Activated T-helper 1 cell treated with anti-CD3 and anti-CD28 coated beads, Interleukin-12 subunit alpha, Interleukin-12 subunit beta, Interleukin-2, Interleukin-4 antibody, amounts not matched to agents 30 ng/mL and 10 ng/mL and 1 ng/mL, durations not matched to agents 14 hours and 24 hours and 36 hours (primary cell): ENCODE measurements at regions not wholly inside any gene's neighbourhood (a gene's known extent, or its start where the extent isn't known, plus 50 kb on each side); places are given as distances from the start of the nearest gene placed in this dataset.

Experiments used
- DNase-seq: peaks from one replicate; pipeline ENCODE4 v3.0.0; 2021; ENCODE audit warnings: low spot score
- H3K27ac Mint-ChIP-seq: one replicate; pipeline ENCODE4 v1.8.0; 2021; ENCODE audit warnings: mild to moderate bottlenecking, mixed read lengths
- H3K27me3 Mint-ChIP-seq: one replicate; pipeline ENCODE4 v1.8.0; 2022; ENCODE audit warnings: mild to moderate bottlenecking, moderate library complexity, mixed read lengths; ENCODE audit not compliant: insufficient read depth
- H3K36me3 Mint-ChIP-seq: one replicate; pipeline ENCODE4 v1.8.0; 2021; ENCODE audit warnings: low read depth, mixed read lengths
- H3K4me1 Mint-ChIP-seq: one replicate; pipeline ENCODE4 v1.8.0; 2021; ENCODE audit warnings: low read depth, mixed read lengths
- H3K4me3 Mint-ChIP-seq: one replicate; pipeline ENCODE4 v1.8.0; 2021; ENCODE audit warnings: mild to moderate bottlenecking, moderate library complexity, mixed read lengths
- H3K9me3 Mint-ChIP-seq: one replicate; pipeline ENCODE4 v1.8.0; 2021; ENCODE audit warnings: mixed read lengths
- intact Hi-C: fragments of 100-400 bp; cut with micrococcal nuclease; formaldehyde crosslinking; loops from one replicate; pipeline ENCODE4 v1.15.1; 2024

DNA sequence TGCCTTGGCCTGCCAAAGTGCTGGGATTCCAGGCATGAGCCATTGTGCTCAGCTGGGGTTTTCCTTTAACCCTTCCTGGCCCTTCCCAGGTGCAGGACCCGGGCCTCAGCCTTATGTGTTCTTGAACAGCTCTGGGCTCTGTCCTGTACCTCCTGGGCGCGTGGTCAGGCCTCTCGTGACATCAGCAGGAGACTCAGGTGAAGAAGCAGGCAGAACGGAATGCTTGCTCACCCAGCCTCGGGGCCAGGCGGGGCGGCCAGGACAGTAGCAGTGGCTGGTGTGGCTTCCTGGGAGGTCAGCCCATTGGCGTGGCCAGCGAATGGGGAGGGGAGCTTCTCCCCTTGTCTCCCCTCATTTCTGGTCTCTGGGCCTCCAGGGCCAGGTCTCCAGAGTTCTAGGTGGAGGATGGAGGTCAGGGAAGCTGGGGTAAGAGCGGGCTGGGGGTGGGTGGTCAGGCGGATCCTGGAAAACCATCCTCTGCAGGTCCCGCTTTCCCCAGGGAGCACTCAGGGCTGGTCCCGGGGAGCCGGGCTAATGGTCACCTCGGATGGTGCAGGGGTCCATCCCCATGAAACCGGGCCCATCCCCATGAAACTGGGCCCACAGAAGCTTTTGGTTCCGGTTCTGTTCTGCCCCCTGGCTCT lies 281.5 kb downstream of the SEC14L1 start:
- Mint-ChIP-seq H3K4me3 (no peak overlapping the region), H3K27ac (no peak overlapping the region), H3K27me3 (no peaks in the 10 kb centered on the region), H3K36me3 (peaks cover 1% of the 10 kb centered on the region), H3K9me3 (no peaks in the 10 kb centered on the region), H3K4me1 (peaks cover 39% of the 10 kb centered on the region)
- intact Hi-C loops = no loop called here
- no peak for DNase-seq

DNA sequence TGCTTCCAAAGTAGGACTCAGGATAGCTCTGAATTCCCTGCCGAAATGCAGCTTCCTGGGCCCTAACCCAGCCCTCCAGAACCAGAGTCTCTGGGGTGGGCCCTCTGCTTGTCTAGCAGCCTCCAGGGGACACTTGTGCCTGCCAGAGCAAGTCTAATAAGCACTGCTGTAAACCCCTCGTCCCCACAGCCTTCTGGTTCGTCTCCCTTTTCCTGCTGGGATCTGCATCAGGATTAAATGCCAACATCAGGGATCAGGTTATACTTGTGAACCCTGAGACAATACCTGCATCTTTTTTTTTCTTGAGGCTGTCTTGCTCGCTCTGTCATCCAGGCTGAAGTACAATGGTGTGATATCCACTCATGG lies 282.0 kb downstream of the SEC14L1 start:
- no peaks in the 10 kb centered on the region for H3K27me3 Mint-ChIP-seq
- peaks cover 40% of the 10 kb centered on the region for H3K4me1 Mint-ChIP-seq
- H3K27ac Mint-ChIP-seq = no peak overlapping the region
- intact Hi-C loops = no loop called here
- H3K4me3 Mint-ChIP-seq = no peak overlapping the region
- no peaks in the 10 kb centered on the region for H3K9me3 Mint-ChIP-seq
- H3K36me3 Mint-ChIP-seq = peaks cover 1% of the 10 kb centered on the region
- no peak for DNase-seq

DNA sequence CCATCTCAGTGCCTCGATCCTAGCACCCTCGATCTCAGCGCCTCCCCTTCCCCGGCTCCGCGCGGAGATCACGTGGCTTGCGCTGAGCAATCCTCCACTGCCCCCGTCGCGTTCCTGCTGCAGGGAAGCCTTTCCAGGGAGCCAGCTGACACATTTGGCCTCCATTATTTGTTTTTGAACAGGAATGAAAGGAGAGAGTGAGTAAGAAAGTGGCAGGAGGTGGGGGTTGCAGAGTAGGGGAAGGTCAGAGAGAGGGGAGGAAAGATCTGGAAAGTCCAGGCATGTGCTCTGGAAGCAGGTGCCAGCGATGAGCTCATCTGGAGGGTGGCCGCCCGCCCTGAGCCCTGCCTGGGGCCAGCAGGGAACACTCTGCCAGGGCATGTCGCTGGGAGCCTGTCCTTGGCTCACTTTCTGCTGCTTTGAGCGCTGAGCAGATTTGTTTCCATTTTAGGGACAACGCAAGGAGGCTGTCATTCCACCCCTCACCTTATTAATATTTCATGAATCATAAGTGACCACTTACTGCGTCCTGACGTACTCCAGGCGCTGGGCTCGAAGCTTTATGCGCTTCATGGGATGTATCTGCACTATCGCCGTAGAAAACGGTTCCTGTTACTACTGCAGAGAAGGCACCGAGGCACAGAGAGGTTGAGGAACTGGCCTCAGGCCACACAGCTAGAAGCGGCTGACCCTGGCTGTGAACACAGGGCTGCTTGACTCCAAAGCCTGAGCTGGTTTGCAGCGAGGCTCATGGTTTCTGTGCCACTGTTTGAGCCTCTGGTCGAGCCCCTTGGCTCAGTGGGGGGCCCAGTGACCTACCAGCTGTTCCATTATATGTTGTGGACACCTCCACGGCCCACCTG lies 283.1 kb downstream of the SEC14L1 start:
- Mint-ChIP-seq H3K36me3 (peaks cover 2% of the 10 kb centered on the region), H3K27me3 (no peaks in the 10 kb centered on the region), H3K9me3 (no peaks in the 10 kb centered on the region), H3K27ac (no peak overlapping the region), H3K4me3 (no peak overlapping the region), H3K4me1 (peaks cover 51% of the 10 kb centered on the region)
- no peak for DNase-seq
- intact Hi-C loops = no loop called here

DNA sequence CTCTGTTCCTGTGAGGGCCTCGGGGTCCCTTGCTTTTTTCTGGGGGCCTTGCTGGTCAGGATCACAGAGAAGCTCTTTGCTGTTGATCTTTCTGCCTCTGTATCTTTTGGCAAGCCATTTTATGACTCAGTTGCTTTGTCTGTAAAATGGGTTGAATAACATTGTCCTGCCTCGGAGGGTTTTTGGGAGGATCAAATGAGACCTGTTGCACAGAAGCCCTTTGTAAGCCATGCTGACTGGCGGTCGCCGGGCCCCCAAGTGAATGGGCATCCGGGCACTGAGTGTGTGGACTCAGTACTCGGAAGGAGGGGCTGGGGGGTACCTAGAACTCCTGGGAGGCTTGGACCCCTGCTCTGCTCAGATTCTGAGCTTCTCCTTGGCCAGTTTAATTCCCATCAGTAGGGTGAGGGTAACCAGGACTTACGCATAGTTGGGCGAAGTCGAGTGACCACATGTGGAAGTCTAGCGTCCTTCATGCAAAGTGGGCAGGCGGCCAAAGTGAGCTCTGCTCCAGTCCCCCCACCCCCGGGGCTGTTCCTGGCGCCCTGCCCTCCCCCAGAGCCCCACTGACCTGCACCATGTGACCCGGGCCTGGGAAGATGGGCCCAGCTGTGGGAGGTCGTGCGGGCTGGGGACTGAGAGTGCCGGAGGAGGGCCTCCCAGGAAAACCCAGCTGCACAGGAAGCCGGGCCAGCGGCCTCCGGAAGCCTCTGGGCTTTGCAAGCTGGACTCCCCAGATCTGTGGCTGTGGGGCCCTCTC lies 284.0 kb downstream of the SEC14L1 start:
- peaks cover 2% of the 10 kb centered on the region for H3K36me3 Mint-ChIP-seq
- H3K9me3 Mint-ChIP-seq = no peaks in the 10 kb centered on the region
- DNase-seq = no peak
- intact Hi-C loops = no loop called here
- H3K27ac Mint-ChIP-seq = no peak overlapping the region
- no peaks in the 10 kb centered on the region for H3K27me3 Mint-ChIP-seq
- H3K4me1 Mint-ChIP-seq = peaks cover 55% of the 10 kb centered on the region
- H3K4me3 Mint-ChIP-seq = no peak overlapping the region

DNA sequence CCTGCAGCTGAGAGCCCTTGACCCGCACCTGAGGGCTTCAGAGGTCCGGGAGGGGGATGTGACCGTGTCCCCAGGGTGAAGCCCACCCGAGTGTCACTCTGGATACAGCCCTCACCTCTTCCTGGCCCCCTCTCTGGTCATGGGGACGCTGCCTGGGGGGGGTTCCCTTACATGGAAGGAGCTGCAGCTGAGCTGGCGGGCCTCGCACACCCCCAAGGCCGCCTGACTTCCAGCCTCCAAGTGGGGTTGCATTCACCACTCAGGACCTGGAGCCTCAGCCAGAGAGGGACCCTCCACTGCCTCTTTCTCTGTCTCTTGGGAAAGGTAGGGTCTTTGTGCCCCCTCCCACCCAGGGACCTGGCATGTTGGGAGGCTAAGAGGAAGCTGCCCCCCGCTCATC lies 284.6 kb downstream of the SEC14L1 start:
- no peak for DNase-seq
- intact Hi-C loops = no loop called here
- no peaks in the 10 kb centered on the region for H3K9me3 Mint-ChIP-seq
- no peak overlapping the region for H3K27ac Mint-ChIP-seq
- H3K36me3 Mint-ChIP-seq = peaks cover 2% of the 10 kb centered on the region
- H3K27me3 Mint-ChIP-seq = no peaks in the 10 kb centered on the region
- H3K4me3 Mint-ChIP-seq = no peak overlapping the region
- H3K4me1 Mint-ChIP-seq = peaks cover 55% of the 10 kb centered on the region

DNA sequence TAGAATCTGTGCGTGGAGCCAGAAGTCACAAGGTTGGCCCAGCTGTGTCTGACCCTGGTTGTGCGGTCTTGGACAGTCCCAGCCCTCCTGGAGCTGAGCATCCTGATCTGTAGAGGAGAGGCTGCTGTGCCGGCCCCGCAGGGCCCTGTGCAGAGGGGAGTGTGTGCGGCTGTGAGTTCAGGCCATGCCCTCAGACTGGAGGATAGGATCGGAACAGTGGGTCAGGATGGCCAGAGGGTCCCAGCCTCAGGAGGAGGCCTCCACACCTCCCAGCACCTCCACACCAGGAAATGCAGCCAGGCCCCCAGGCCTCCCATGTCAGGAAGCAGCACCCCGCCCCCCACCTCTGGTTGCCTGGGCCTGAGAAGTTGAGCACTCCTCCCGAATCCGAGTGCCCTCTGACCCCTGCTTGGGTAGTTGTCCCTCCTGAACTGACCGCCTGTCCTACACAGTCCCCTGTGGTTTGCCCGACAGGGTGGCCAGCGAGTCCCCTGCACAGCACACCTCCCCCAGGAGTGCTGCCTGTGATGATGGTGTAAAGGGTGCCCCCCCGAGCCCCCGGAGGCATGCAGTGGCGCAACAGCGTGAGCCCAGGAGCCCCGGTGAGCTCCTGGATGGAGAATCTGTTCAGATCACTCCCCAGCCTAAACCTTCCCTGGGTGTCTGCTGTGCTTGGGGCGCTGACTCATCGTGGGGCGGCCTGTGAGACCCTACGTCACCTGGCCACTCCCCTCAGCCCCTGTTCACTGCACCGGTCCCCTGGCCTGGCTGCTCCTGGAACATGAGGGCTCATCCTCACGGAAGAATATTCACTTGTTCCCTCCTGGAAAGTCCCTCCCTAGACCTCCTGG lies 285.2 kb downstream of the SEC14L1 start:
- intact Hi-C loops = no loop called here
- Mint-ChIP-seq H3K27ac (no peak overlapping the region), H3K36me3 (peaks cover 2% of the 10 kb centered on the region), H3K27me3 (no peaks in the 10 kb centered on the region), H3K9me3 (no peaks in the 10 kb centered on the region), H3K4me3 (no peak overlapping the region), H3K4me1 (peaks cover 53% of the 10 kb centered on the region)
- no peak for DNase-seq

DNA sequence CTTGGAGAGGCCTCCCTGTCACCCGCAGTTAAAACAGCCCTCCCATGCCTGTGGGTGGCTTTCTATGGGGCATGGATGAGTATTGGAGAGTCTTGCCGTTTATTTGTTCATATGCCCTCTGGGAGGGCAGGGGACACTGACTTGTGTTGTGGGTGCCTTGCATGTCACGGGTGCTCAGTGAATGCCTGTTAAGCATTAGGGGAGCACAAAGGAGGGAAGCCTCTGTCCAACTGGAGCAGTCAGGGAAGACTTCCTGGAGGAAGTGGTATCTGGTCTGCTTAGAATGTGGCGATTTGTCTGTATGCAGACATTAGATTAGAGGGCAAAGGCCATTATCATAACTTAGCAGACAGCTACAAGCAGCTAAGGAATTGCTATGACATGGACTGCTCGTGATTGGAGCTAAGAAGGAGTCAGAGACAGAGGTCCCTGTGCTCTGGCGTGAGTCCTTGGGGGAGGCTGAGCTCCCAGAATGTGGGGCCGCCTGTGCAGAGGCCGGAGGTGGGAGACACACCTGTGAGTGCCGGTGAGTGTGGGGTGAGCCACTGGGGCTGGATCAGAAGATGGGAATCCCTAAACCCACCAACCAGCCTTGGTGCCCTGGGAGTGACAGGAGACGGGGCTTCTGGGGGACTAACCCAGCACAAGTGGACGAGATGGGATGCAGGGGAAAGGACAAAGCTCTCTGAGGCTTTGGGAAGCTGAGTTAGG lies 286.1 kb downstream of the SEC14L1 start:
- DNase-seq = no peak
- H3K27me3 Mint-ChIP-seq = no peaks in the 10 kb centered on the region
- no peak overlapping the region for H3K4me3 Mint-ChIP-seq
- H3K27ac Mint-ChIP-seq = no peak overlapping the region
- H3K4me1 Mint-ChIP-seq = peaks cover 49% of the 10 kb centered on the region
- no peaks in the 10 kb centered on the region for H3K9me3 Mint-ChIP-seq
- H3K36me3 Mint-ChIP-seq = peaks cover 3% of the 10 kb centered on the region
- intact Hi-C loops = no loop called here

DNA sequence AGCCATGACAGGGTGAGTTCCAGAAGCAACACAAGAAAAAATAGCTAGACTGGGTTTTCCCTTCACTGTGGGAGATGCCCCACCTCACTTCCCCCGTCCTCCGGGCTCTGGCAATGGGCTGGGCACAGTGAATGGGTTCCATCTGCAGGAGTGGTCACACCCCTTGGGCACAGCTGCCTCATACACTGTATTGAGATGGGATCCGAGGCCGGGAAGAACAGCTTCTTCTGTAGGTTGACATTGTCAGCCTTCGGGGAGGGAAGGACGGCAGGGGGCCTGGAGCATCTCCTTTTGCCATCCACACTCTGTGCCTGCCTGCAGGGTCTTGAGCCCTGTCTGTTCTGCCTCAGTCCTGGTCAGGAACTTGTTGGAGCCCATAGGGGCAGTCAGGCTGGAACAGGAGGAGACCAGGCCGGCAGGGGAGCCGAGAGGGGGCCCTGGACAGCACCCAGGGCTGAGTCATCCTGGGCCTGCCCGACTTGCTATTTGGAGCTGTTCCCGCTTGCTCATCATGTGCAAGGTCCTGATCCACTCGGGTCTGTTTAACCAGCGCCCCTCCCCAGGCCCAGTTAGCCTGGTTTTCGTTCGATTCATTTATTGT lies 286.7 kb downstream of the SEC14L1 start:
- DNase-seq = no peak
- intact Hi-C loops = no loop called here
- Mint-ChIP-seq H3K4me3 (no peak overlapping the region), H3K9me3 (no peaks in the 10 kb centered on the region), H3K27me3 (no peaks in the 10 kb centered on the region), H3K4me1 (peaks cover 55% of the 10 kb centered on the region), H3K36me3 (peaks cover 3% of the 10 kb centered on the region), H3K27ac (no peak overlapping the region)

DNA sequence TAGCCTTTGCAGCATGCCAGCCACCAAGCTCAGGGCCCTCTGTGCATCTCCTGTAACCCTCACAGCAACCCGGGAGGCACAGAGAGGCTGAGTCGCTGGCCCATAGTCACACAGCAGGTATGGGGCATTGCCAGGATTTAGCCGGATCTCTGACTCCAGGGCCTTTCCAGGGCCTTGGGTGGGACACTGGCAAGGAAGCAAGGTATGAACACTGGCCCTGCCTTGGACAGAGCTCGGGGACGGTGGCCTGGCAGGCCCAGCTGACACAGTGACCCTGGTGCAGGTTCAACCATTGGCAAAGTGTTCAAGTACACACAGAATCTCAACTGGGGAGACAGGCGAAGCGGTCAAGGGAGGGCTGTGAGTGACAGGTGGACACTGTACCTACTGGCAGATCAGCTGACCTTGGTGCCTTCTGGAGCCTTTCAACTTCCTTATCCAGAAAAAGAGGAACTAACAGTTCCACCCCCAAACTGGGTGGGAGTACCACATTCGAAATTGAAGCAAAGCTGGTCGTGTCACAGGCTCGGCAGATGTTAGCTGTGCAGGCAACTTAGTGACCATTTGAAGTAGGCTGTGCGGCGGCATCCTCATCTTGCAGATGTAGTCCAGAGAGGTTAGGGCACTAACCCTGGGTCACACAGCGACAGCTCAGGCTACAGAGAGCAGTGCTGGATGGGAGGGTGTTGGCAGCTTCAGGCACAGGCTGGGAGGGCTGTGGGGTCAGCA lies 287.4 kb downstream of the SEC14L1 start:
- no peak for DNase-seq
- Mint-ChIP-seq H3K4me1 (peaks cover 57% of the 10 kb centered on the region), H3K4me3 (no peak overlapping the region), H3K9me3 (no peaks in the 10 kb centered on the region), H3K27ac (no peak overlapping the region), H3K27me3 (no peaks in the 10 kb centered on the region), H3K36me3 (peaks cover 3% of the 10 kb centered on the region)
- intact Hi-C loops = no loop called here

DNA sequence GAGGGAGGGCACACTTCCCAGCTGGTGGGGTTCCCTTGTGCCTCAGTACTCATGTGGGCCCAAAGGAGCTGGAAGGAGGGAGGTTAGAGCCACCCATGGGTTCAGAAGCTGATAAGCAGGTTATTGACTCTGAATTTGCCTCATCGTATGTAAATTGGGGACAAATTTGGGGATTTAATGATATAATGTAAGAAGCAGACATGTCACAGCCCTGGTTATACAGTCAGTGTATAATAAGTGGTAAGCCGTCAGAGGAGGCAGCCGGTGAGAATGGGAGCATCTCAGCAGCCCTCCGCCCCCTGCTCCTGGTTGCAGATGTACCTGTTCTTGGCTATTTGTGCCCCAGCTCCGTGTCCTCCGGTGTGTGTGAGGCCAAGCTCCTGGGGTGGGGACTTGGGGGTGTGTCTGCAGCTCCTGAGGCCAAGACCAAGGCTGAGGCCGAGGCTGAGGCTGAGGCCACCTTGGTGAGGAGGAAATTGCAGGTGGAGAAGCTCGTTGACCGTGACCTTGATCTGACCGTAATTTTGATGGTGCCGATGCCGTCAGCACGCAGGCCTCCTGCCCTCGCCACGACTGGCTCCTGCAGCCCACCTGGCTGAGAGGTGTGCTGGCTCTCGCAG lies 288.1 kb downstream of the SEC14L1 start:
- Mint-ChIP-seq H3K4me3 (no peak overlapping the region), H3K4me1 (peaks cover 60% of the 10 kb centered on the region), H3K27ac (no peak overlapping the region), H3K9me3 (no peaks in the 10 kb centered on the region), H3K36me3 (peaks cover 3% of the 10 kb centered on the region), H3K27me3 (no peaks in the 10 kb centered on the region)
- DNase-seq = no peak
- intact Hi-C loops = no loop called here

DNA sequence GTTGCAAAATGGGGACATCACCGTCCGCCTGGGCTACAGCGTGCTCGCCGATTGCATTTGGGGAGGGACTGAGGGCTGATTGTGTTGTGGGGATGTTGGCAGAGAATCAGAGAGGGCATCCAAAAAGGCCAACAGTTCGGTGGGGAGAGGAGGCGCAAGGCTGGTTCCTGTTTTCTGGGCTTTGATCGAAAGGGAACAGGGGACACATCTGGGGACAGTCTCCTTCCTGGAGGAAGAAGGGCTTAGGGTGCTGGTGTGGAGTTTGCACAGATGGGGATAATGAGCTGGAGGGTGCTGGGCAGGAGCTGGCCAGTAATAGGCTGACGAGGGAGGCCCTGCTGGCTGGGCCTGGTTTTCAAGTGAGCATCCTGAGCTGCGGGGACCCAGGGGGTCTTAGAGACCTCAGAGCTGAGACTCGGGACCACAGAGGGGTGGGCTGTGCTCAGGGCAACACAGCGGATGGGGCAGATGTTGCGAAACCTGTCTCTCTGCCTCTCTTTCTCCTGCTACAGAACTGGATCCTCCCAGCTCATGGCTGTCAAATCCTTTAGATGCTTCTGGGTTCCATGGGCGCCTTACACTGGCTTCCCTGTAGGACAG lies 288.7 kb downstream of the SEC14L1 start:
- H3K36me3 Mint-ChIP-seq = peaks cover 5% of the 10 kb centered on the region
- no peaks in the 10 kb centered on the region for H3K27me3 Mint-ChIP-seq
- intact Hi-C loops = no loop called here
- H3K4me3 Mint-ChIP-seq = no peak overlapping the region
- no peaks in the 10 kb centered on the region for H3K9me3 Mint-ChIP-seq
- H3K27ac Mint-ChIP-seq = no peak overlapping the region
- DNase-seq = no peak
- peaks cover 65% of the 10 kb centered on the region for H3K4me1 Mint-ChIP-seq
